AG04450 (cell line): ENCODE measurements at regions not wholly inside any gene's neighbourhood (a gene's known extent, or its start where the extent isn't known, plus 50 kb on each side); places are given as distances from the start of the nearest gene placed in this dataset.

Source experiments
- CTCF ChIA-PET: fragments of 300-600, 350-600 bp; formaldehyde crosslinking; extraction: SDS; loops from one replicate; lab custom pipeline; 2022; ENCODE audit warnings: antibody characterized with exemption, inconsistent platforms; lab: Charles Lee
- POLR2A ChIA-PET: fragments of 350-600 bp; formaldehyde crosslinking; extraction: SDS; loops from one replicate; lab custom pipeline; 2021; ENCODE audit warnings: antibody characterized with exemption, inconsistent platforms; lab: Yijun Ruan, JAX
- DNase-seq: peaks from one replicate; pipeline ENCODE4 v3.0.0-alpha.2; 2011; ENCODE audit warnings: low read depth, low spot score
- H3K27ac ChIP-seq: one replicate; pipeline ENCODE4 v1.5.1; 2012; ENCODE audit warnings: low read depth, low read length, control low read depth
- H3K27me3 ChIP-seq: one replicate; pipeline ENCODE4 v1.6.0; 2012; ENCODE audit warnings: low read length; ENCODE audit not compliant: control insufficient read depth, insufficient read depth
- H3K4me3 ChIP-seq: 2 replicates; pipeline ENCODE4 v1.5.1; 2011; ENCODE audit warnings: mild to moderate bottlenecking, low read depth, low read length, control low read depth
- H3K9me3 ChIP-seq: 2 replicates; pipeline ENCODE4 v1.5.1; 2012; ENCODE audit warnings: low read length; ENCODE audit not compliant: control insufficient read depth, insufficient read depth
- TF ChIP-seq, protein P1 (sequence below): IDR thresholded peaks from 2 replicates; pipeline ENCODE4 v1.5.1; 2011; ENCODE audit warnings: low read depth, low read length, control low read depth, inconsistent platforms

DNA sequence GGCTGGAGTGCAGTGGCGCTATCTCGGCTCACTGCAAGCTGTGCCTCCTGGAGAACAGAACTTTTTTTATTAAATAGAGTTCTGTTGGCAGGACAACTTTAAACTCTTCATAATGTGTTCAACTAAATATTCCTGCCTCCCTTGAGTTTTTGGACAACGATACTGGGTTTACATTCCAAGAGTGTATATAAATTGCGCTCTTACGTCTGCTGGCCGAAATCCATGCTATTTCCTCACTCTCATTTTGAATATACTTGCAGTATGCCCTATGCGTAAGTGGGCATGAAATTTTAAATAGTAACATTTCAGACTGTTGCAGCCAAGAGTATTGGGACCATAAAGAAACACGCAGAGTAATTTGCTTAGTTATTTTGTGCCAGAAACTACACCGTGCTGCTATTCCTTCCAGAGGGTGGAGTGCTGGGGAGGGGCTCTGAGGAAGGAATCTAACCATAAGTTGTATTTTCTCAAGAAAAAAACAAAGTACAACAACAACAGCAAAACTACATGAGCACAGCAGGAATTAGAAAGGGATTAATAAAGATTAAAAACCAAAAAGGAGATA is 480.0 kb downstream of the NLGN4X start:
- Histone ChIP-seq H3K27ac (no peak overlapping the region), H3K4me3 (no peak overlapping the region), H3K9me3 (no peaks in the 10 kb centered on the region), H3K27me3 (no peaks in the 10 kb centered on the region)
- DNase-seq = no peak
- TF ChIP-seq, protein P1, sequence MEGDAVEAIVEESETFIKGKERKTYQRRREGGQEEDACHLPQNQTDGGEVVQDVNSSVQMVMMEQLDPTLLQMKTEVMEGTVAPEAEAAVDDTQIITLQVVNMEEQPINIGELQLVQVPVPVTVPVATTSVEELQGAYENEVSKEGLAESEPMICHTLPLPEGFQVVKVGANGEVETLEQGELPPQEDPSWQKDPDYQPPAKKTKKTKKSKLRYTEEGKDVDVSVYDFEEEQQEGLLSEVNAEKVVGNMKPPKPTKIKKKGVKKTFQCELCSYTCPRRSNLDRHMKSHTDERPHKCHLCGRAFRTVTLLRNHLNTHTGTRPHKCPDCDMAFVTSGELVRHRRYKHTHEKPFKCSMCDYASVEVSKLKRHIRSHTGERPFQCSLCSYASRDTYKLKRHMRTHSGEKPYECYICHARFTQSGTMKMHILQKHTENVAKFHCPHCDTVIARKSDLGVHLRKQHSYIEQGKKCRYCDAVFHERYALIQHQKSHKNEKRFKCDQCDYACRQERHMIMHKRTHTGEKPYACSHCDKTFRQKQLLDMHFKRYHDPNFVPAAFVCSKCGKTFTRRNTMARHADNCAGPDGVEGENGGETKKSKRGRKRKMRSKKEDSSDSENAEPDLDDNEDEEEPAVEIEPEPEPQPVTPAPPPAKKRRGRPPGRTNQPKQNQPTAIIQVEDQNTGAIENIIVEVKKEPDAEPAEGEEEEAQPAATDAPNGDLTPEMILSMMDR = no peak
- CTCF ChIA-PET = no interaction called here
- POLR2A ChIA-PET = no interaction called here

DNA sequence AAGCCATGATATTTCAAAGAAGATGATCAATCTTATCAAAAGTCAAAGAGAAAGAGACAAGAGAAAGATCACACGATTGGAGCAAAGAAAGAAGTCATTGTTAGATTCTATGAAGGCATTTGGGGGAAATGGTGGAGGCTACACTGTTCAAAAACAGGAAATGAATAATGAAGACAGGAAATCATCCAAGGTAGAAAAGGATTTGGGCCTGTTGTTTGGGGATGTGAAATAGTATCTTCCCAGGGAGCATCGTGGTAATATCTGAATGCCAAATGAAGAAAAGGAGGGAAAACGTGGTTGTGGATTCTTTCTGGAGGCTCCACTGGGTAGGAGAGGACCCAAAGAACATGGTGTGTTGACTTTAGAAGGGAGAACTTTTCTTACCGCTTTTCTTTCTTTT is 482.4 kb downstream of the NLGN4X start:
- DNase-seq = no peak
- Histone ChIP-seq H3K4me3 (no peak overlapping the region), H3K27ac (no peak overlapping the region), H3K9me3 (no peaks in the 10 kb centered on the region), H3K27me3 (no peaks in the 10 kb centered on the region)
- ChIA-PET POLR2A (no interaction called here), CTCF (no interaction called here)
- TF ChIP-seq, protein P1 = no peak

DNA sequence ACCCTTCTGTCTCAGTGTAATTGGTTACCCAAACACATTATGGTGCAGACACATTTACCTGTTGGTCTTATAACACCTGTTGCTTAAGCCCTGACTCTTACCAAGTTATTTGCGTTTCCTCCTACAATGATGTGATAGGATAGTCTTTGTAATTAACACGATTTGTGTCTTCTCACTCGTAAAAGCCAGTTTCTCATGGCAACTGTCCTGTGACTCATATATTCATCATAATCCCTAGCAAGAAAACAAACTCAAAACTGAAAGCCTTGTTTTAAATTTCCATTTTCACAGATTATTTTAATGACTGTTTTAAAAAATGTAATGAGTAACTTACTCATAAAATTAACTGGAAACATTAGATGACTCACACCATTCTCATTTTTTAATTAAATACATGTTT is 495.2 kb downstream of the NLGN4X start:
- CTCF ChIA-PET = no interaction called here
- TF ChIP-seq, protein P1 = no peak
- Histone ChIP-seq H3K9me3 (peaks cover 4% of the 10 kb centered on the region; the same call in 1 of the 2 replicates), H3K27me3 (no peaks in the 10 kb centered on the region), H3K27ac (no peak overlapping the region), H3K4me3 (no peak overlapping the region)
- POLR2A ChIA-PET = no interaction called here
- no peak for DNase-seq

DNA sequence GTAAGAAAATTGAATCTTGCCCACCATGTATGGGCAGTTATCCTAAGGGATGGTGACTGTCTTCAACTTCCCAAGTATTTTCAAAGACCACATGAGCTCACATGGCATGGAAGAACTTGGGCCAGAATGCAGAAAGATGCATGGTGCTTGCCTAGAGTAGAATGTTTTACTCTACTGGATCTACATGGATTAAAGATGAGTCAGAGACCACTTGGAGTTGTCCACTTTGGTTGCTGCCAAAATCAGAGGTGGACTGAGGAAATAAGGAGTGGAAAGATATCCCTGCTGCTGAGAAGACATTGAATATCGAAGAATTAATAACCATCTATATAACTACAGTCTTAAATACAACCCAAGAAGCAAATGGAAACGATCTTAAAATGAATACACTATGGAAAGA is 498.1 kb downstream of the NLGN4X start:
- peaks cover 4% of the 10 kb centered on the region; the same call in 1 of the 2 replicates for H3K9me3 ChIP-seq
- CTCF ChIA-PET = no interaction called here
- H3K27me3 ChIP-seq = no peaks in the 10 kb centered on the region
- TF ChIP-seq, protein P1 = no peak
- no peak overlapping the region for H3K4me3 ChIP-seq
- POLR2A ChIA-PET = no interaction called here
- H3K27ac ChIP-seq = no peak overlapping the region
- DNase-seq = no peak

DNA sequence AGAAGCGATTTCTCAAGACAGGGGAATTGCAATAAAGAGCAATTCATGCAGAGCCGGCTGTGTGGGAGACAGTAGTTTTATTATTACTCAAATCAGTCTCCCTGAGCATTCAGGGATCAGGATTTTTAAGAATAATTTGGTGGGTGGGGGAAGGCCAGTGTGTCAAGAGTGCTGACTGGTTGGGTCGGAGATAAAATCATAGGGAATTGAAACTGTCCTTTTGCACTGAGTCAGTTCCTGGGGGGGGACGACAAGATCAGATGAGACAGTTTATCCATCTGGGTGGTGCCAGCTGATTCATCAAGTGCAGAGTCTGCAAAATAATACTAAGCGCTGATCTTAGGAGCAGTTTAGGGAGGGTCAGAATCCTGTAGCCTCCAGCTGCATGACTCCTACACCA is 502.4 kb downstream of the NLGN4X start:
- Histone ChIP-seq H3K27me3 (no peaks in the 10 kb centered on the region), H3K4me3 (no peak overlapping the region), H3K9me3 (no peaks in the 10 kb centered on the region; the same call in 1 of the 2 replicates), H3K27ac (no peak overlapping the region)
- POLR2A ChIA-PET = no interaction called here
- CTCF ChIA-PET = no interaction called here
- TF ChIP-seq, protein P1 = no peak
- no peak for DNase-seq
